ENCODE measurements at regions not wholly inside any gene's neighbourhood (a gene's known extent, or its start where the extent isn't known, plus 50 kb on each side); places are given as distances from the start of the nearest gene placed in this dataset.
"Not testable (repeated sequence)": the region's sequence is repeated elsewhere in the genome, so short reads cannot be mapped to it uniquely, and the experiment has no call there.

DNA sequence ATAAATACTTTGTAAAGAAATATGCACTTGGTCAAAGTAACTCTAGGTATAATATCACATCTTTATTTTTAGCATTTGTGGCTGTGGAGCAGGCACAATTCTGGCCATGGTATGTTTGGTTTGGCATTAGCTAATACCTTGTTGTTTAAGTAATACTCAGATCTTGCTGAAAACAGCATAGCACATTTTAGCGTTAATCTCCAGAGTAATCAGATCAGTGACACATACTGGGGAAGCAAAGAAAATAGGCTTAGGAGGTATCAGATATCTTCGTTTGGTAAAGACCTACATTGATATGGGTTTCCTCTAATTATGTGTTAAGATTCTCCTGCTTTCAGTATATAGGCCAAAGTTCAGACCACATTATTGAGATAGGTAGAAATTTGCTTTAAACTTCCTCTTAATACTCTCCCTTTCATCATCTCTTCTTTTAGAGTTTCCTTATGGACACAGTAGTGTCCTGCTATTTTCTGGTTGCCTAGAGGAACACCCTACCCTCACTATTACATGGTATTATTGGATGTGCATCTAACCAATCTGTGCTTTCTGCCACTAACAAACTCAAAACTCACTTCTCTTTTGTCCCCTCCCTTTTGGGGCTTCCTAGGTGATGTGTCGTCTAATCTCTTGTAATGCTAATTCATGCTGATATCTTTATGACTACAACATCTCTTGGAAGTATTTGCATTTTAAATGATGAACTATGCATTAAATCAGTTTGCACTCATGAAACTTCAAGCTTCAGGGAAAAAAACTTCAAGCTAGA, 437.3 kb upstream of the ADAMTSL1 start:
- DNase-seq: no peak

- no peak for DNase-seq
Observed at GRCh38 chr9:18037981-18038380, 436.0 kb upstream of the ADAMTSL1 start.

DNA sequence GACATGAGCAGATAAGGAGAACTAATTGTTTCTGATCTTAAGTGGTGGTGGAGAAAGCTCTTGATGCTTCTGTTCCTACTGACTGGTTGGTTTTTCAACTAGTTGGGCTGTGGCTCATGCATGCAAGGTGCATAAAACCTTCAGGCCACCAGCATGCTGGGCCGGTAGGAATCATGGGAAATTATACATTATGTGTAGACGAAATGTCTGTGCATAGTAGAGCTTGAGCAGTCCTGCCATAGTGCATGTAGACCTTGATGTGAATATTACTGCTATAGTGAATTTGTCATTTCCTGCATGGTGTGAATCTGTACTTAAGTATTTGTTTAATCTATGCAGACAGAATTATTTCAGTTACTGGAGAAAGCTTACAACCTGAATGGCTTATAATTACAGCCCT, 433.6 kb upstream of the ADAMTSL1 start:
- no peak for DNase-seq

GRCh38 chr9:18043978-18044377, 430.0 kb upstream of the ADAMTSL1 start:
- no peak for DNase-seq

DNA sequence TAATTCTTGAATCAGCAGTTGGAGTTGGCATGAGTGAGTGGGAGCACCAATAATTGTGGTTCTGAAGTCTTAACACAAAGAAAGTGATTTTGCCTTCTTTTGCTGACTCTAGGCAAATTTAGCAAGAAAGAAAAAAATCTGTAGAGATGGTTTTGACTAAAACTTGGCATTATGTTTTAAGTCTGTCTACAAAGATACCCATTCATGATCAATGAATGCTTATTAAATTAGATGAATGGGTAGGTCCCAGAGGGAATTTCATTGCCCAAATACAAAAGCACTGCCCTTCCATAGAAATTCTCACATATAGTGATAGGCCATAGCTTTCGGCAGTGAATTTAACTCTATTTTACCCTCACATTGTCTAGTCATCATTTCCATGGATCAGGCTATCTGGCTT, 428.6 kb upstream of the ADAMTSL1 start:
- no peak for DNase-seq

DNA sequence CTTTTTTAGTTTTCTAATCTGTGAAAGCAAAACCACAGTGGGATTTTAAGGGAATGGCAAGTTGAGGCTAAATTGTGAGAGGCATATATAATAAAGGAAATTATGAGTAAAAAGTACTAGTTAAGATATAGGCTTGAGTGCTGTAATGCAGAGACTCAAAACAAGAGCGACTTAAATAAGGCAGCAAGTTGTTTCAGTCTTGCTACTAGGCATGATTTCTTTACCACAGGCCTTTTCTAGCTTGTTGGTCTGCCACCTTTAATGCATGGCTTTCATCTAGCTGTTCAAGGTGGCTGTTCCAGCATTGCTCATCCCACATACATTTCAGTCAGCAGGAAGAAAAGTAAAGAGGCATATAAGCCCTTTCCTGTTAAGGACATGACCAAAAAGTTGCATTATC, 427.9 kb upstream of the ADAMTSL1 start:
- no peak for DNase-seq

DNA sequence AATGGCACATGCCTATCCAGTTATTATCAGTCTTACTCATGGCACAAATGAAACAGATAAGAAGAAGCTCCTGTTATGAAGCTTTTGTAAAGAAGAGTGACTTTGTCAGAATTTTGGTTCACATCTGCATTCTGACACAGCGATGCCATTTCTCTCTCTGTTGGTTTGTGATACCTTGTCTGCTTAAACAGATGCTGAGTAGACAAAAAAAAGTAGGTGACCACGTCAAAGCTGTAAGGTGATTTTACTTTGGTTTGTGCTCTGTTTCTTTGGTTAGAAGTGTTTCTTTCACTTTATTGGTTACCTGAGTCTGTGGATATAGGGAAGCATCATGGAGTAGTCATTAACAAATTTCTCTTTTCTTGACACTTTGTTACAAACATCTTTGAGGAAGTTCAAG, 422.3 kb upstream of the ADAMTSL1 start:
- DNase-seq: no peak

DNA sequence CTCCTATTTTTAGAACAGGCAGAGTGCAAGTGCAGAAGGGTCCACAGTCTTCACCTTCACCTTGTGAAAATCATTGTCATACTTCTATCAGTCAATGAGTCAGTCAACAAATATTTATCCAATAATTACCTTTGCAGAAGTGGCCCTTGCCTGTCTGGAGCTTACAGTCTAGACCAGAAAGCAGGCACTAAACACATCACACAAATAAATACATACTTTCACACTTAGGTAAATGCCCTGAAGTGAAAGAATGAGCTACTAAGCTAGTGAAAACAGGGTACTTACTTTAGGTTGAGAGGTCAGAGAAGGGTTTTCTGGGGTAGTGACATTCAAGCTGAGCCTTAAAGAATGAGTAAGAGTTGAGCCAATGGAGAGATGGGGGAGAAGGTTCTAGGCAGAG, 421.9 kb upstream of the ADAMTSL1 start:
- no peak for DNase-seq

GRCh38 chr9:18056269-18056992, 417.5 kb upstream of the ADAMTSL1 start:
- no peak for DNase-seq

DNA sequence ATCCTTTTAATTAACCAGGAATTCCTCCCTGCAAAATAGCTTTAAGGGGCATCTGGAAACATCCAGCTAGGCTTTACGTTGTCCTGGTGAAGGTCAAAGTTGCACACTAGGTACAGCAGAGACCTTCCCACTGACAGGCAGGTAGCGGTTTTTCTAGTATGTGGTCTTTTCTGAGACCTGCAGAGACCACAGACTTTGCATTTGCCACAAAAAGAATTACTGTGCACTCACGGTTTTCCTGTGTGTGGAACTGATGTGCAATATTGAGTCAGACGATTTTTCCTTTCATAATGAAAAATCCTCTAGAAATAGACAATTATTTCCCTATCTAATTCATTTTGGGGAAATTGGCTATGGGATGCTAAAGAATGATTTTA, 417.0 kb upstream of the ADAMTSL1 start:
- DNase-seq: no peak

DNA sequence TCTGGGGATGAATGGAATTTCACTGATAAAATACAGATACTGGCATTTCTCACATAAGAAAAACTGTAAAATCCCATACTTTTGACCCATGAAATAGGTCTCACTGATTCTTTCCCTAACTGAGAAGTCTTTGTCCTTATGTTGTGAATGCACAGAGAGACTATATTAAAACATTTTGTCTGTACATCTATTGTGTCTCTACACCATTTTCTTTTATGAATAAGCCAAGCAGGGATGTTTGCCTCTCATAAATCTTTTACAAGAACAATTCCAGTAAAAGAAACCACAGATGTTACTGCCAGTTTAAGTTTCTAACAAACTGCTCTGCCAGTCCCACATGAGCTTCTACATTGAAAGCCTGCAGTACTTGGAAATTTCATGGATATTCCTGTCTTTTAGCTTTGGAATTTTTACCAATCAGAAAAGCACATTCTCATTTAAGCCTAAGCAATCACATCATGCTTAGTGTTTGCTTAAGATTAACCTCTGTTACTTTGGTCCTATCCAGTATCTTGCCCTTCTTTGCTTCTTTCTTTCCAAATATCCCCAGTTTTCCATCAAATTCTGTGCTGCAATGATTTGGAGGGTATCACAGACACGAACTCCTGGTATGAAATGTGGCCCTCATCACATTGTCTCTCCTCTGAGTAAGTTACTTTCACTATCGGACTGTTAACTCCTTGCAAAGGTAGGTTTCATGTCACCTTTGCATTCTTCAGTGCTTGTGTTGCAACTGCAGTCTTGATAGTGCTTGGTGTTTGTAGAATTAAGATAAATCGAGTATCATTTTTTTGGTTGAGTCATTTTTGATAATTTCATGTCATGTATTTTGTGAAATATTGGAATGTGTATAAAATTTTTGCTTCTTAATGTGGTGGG, 415.1 kb upstream of the ADAMTSL1 start:
- DNase-seq: no peak

GRCh38 chr9:18059447-18059846, 414.5 kb upstream of the ADAMTSL1 start:
- no peak for DNase-seq

DNA sequence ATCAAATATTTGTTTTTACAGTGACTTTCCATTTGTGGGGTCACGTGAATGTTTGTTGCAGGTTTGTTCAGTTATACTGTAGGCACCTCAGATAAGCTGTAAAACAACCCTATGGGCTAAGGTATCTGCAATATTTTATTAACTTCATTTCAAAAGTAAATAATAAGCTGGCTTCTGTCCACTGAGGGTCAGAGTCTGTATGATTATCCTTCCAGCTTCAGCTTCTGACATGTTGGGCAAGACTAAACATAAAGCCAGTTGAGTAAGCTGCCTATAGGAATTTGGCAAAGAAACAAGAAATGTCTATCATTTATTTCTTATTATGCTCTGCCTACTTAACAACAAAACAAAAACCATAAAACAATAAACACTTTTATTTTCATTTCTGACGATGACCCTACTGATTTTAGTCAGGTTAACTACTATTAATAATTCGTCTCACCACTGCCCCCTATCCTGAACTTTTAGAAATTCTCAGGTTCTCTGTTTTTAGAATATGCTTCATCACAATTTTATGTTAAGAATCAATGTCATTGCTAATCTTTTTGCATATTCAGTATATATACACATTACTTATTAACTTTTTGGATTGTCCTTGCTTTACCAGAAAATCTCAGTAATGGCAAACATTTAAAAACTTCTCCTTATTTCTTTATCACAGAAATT, 413.6 kb upstream of the ADAMTSL1 start:
- no peak for DNase-seq

- DNase-seq: no peak
Observed at GRCh38 chr9:18061332-18061731, 412.6 kb upstream of the ADAMTSL1 start.

DNA sequence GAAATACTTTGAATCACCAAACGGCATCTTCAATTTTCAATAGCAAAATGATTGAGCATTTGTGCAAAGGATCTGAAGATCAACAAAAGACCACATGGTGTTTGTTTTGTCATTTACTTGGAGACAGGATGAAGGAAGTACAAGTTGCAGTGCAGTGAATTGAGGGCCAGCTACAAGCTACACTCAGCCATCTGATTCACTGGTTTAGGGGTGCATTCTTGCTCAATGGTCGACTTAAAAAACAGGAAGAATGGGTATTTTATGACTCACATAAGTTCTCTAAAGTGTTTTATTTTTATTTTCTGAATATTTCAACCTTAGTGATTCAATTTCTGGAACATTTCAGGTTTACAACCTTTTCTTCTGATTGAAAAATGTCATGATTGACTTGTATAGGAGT, 412.1 kb upstream of the ADAMTSL1 start:
- DNase-seq: no peak

- DNase-seq: no peak
Observed at GRCh38 chr9:18063856-18064390, 410.0 kb upstream of the ADAMTSL1 start.

DNA sequence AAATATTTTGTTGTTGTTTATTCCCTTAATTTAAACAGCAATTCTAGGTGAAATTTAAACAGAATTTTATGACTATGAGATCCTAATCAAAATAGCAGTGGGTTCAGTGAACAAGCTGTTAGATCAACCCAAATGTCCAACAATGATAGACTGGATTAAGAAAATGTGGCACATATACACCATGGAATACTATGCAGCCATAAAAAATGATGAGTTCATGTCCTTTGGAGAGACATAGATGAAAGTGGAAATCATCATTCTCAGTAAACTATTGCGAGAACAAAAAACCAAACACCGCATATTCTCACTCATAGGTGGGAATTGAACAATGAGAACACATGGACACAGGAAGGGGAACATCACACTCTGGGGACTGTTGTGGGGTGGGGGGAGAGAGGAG, 407.3 kb upstream of the ADAMTSL1 start:
- not testable (repeated sequence) for DNase-seq

DNA sequence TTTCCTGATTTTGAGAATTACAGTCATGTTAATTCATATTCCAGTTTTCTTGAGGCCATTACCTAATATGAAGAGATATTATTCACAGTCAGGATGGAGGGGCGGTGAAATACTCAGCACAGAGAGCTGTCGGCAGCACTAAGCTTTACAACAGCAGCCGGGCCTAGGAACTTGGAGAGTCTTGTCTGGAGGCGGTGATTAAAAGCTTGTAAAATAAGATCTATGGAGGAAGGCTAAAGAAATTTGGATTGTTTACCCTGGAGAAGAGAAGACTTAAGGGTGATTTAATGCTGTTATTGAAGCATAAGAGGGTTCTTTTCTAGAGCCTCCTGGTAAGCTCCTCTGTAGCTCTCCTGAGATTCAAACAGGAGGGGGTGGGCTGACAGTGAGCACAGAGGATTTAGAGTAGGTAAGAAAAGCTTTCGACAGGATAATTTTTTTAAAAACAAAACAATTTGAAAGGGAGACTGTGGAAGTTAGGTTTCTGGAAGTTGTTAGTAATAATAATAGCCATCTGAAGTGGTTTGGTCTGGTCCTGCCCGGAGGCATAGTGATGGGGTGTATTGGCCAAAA, 406.3 kb upstream of the ADAMTSL1 start:
- DNase-seq: no peak

DNA sequence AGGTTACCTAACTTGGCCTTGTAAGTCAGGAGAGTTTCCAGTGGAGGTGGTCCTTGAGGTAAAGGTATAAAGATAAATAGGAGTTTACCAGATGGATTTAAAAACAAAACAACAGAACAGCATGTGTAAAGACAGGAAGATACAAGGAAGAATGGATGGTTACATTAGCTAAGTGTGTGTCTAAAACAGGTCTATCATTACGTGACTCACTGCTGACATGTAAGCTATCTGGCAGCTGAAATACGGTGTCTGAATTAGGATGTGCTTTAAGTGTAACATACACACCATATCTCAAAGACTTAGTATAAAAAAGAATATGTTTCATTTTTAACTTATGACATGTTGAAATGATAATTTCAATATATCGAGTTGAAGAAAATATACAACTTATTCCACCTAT, 405.1 kb upstream of the ADAMTSL1 start:
- DNase-seq: no peak

DNA sequence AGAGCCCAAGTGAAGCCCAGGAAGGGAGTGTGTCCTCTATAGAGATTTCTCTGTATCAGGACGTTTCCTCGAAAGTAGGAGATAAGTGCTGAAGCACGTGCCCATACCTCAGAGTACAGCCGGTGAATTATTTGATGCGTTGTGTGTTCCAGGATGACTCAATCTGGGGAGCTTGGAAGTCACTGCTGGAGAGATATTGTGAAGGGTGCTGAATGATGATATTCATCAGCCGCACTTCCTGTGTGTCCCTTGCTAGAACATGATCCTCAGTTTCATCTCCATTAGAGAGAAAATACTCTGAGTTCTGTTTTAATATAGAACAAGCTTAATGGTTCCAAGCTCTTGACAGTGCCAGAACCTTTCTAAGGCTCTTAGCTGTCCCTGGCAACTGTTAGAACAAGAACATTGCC, 402.3 kb upstream of the ADAMTSL1 start:
- DNase-seq: no peak

DNA sequence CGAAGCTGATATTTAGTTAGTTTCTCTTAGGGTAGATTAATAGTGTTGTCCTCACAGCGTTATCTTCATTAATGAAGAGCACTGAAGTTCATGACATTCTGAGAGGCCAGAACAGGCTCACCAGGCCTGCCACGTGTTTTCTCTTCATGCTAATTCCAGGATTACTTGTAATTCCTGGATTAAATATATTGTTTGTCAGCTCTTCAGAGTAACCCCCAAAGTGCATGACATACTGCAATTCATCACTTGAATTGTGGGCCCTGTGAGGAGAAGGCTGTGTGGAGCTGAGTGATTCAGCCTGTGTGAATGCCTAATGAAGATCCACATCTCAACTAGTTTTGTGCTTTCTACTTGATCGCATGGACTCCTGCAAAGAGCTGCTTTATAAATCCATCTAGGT, 401.0 kb upstream of the ADAMTSL1 start:
- DNase-seq: no peak

GRCh38 chr9:18074041-18074440, 399.9 kb upstream of the ADAMTSL1 start:
- DNase-seq: no peak

All from NCI-H1694 (cell line).